Muscle layer of duodenum (tissue), 2 donors: ENCODE measurements at regions not wholly inside any gene's neighbourhood (a gene's known extent, or its start where the extent isn't known, plus 50 kb on each side); places are given as distances from the start of the nearest gene placed in this dataset.

ENCODE experiments used
- H3K27ac ChIP-seq: one replicate; pipeline ENCODE4 v1.7.0; 2013; ENCODE audit warnings: mild to moderate bottlenecking, low read length
- H3K27me3 ChIP-seq: one replicate; pipeline ENCODE4 v1.7.0; 2013; ENCODE audit warnings: low read depth, mild to moderate bottlenecking, control low read depth, low read length
- H3K36me3 ChIP-seq, 2 donors: one replicate each; pipeline ENCODE4 v1.7.0; 2013; ENCODE audit warnings: low read length in 2 of 2, control low read depth in 1 of 2, mild to moderate bottlenecking in 1 of 2; ENCODE audit not compliant: insufficient read depth in 2 of 2, control insufficient read depth in 1 of 2
- H3K4me1 ChIP-seq, 2 donors: one replicate each; pipeline ENCODE4 v1.7.0; 2013; ENCODE audit warnings: low read length in 2 of 2, mild to moderate bottlenecking in 2 of 2, control low read depth in 1 of 2, moderate library complexity in 1 of 2; ENCODE audit not compliant: insufficient read depth in 2 of 2, control insufficient read depth in 1 of 2
- H3K4me3 ChIP-seq, 2 donors: one replicate each; pipeline ENCODE4 v1.7.0; 2013; ENCODE audit warnings: low read length in 2 of 2, low read depth in 1 of 2, mild to moderate bottlenecking in 1 of 2
- H3K9me3 ChIP-seq, 2 donors: one replicate each; pipeline ENCODE4 v1.7.0; 2013; ENCODE audit warnings: low read length in 2 of 2, control low read depth in 1 of 2, mild to moderate bottlenecking in 1 of 2; ENCODE audit not compliant: control insufficient read depth in 1 of 2
- donor health status: healthy.

DNA sequence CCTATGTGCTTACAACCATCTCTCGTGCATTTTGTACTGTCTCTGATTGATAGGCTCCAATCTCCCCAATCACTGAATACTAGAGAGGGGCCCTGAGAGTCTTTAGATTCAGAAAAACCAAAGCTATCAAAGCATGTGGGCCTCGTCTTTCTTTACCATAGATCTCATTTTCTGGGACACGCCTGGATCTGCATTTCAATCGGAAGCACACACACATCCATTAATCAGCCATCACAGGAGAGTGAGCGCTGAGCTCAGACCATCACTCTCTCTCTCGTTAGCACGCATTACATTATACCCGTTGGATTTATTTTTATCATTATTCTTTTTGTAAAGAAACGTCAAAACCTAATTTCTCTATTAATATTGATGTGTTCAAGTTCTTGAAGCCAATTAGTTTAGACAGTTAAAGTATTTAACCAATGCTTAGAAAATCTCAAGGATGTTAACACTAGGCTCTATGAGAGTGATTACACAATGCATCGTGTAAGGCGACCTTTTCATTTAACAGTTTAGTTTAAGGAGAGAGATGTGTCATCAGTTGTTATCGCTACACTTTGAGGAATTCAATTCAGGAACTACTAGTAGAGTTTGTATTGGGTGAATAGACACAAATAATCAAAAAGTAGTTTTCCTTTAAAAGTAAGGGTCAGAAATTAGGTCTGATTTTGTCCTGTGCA, 650.7 kb downstream of the CDH8 start:
- no peak overlapping the region for H3K27ac ChIP-seq
- H3K4me1 ChIP-seq, result no peaks in the 10 kb centered on the region
- H3K36me3 ChIP-seq, result no peaks in the 10 kb centered on the region
- no peaks in the 10 kb centered on the region for H3K27me3 ChIP-seq
- H3K4me3 ChIP-seq, result no peak overlapping the region
- H3K9me3 ChIP-seq, result no peaks in the 10 kb centered on the region

DNA sequence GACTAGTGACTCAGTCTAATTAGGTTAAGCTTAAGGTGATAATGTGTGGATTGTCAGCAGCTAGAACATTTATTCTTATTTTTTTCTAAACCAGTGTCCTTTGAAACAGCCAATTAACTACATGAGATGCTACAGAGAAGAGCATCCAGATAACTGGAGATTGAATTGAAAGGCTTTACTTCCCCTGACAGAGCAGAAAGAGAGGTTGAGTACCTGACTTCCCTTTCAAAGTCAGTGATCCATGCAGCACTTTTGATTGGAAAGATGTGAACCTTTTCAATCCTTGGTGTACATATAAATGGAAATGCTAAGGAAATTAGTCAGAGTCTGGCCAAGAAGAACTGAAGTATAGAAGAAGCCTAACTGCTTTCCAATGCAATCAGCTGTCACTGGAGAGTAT, 653.8 kb downstream of the CDH8 start:
- no peak overlapping the region for H3K4me3 ChIP-seq
- no peaks in the 10 kb centered on the region for H3K36me3 ChIP-seq
- no peak overlapping the region for H3K27ac ChIP-seq
- H3K4me1 ChIP-seq, result no peaks in the 10 kb centered on the region
- no peaks in the 10 kb centered on the region for H3K27me3 ChIP-seq
- no peaks in the 10 kb centered on the region for H3K9me3 ChIP-seq

DNA sequence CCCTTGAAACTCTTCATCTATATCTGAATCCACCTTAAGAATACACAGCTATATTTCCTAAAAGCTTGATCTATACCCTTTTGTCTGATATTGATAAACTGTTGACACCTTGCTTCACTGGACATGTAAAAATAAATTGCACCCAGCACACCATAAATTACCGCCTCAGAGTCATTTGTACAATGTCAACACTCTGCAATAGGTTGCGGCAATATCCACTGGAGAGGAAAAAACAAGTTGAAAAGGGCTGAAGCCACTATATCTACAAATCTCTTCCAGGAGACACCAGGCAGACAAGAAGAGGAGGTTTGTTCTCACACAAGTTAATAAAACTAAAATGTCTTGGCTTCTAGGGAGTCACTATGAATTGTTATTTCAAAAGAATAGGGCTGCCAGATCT, 656.9 kb downstream of the CDH8 start:
- H3K36me3 ChIP-seq, result no peaks in the 10 kb centered on the region
- no peaks in the 10 kb centered on the region for H3K4me1 ChIP-seq
- no peak overlapping the region for H3K4me3 ChIP-seq
- no peaks in the 10 kb centered on the region for H3K9me3 ChIP-seq
- no peak overlapping the region for H3K27ac ChIP-seq
- no peaks in the 10 kb centered on the region for H3K27me3 ChIP-seq

DNA sequence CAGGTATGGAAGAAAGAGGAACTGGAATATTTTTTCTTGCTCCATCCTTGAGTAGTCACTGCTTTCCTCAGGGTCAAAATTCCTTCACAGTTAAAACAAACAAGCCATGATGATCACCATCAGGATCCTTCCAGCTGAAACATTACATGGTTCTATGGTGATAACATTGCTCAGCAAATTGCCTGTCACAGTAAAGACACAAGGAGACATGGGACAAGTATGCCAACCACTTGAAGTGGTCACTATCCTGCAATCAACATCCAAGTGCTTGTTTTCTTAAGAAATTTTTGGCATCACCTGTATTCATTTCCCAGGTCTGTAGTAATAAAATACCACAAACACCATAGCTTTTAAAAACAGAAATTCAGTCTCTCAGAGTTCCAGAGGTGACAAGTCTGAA, 662.2 kb downstream of the CDH8 start:
- Histone ChIP-seq H3K27me3 (no peaks in the 10 kb centered on the region), H3K4me3 (no peak overlapping the region), H3K27ac (no peak overlapping the region), H3K9me3 (no peaks in the 10 kb centered on the region), H3K4me1 (no peaks in the 10 kb centered on the region), H3K36me3 (no peaks in the 10 kb centered on the region)

DNA sequence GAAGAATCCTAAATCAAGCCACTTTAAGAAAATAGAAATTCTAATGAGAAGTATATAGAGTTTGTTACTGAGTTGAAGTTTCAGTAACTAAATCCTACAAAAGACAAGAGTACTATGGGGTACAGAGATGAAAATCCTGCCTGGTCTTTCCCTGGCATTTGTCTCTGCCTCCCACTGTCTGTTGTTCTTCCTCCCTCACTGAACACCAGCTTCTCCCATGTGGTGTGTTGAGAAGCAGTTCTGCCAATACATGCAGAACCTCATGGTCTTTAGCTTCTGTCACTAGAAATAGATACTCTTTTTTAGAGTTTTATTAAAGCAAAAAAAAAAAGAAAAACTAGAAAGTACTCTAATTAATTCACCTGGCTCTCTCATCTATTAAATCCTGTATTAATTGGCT, 664.4 kb downstream of the CDH8 start:
- Histone ChIP-seq H3K27ac (no peak overlapping the region), H3K4me1 (no peaks in the 10 kb centered on the region), H3K9me3 (no peaks in the 10 kb centered on the region), H3K27me3 (no peaks in the 10 kb centered on the region), H3K4me3 (no peak overlapping the region), H3K36me3 (no peaks in the 10 kb centered on the region)

DNA sequence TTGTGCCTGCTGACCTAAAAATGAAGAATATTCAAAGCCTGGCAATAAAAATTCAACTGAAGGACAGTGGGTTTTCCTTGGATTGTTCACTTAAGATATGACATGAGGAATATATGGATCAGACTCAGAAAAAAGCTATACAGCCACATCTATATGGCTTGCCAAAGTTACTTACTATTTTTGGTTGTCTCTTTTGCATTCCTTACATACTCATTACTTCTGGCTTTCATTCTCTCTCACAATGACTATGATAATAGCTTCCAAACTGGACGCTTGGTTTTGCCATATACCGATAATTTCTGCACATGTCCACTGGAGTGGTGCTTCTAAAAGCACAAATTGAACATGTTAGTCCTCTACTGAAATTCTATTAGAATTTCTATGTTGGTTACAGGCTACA, 664.9 kb downstream of the CDH8 start:
- no peak overlapping the region for H3K4me3 ChIP-seq
- no peak overlapping the region for H3K27ac ChIP-seq
- H3K36me3 ChIP-seq, result no peaks in the 10 kb centered on the region
- H3K27me3 ChIP-seq, result no peaks in the 10 kb centered on the region
- H3K4me1 ChIP-seq, result no peaks in the 10 kb centered on the region
- H3K9me3 ChIP-seq, result no peaks in the 10 kb centered on the region

DNA sequence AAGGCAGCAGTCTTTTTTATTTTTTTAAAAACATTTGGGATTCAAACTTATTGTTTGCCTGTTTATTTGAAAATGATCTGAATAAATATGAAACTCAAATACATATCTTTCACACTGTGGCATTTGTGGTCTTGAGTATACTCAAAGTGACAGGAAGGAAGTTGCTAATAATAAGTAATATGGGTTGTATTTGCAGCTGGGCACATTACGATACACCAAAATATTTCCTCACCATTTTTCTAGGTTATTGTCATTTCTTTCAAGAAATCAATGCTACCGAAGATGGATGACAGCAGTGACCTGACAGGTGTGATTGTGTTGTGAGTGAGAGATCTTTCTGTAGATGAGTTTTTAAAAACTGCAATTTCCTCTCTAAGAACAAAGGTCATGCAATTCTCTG, 665.7 kb downstream of the CDH8 start:
- no peak overlapping the region for H3K4me3 ChIP-seq
- H3K9me3 ChIP-seq, result no peaks in the 10 kb centered on the region
- no peaks in the 10 kb centered on the region for H3K27me3 ChIP-seq
- H3K4me1 ChIP-seq, result no peaks in the 10 kb centered on the region
- no peak overlapping the region for H3K27ac ChIP-seq
- no peaks in the 10 kb centered on the region for H3K36me3 ChIP-seq

DNA sequence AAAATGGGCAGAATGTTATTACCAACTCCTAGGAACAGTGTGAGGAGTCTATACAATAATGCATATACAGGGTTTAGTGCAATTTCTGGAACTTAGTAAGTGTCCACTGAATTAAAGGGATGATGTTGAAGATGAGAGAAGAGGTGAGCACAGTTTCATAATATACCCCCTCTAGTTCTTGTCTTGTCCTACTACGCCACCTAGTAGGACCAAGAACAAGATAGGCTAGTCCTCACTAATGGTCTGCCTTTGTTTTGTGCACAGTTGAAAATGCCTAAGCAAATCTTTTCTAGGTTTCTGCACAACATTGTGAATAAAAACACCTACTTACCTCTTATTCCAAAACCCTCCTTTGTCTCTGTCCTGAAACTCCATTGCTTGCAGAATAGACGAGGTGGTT, 670.2 kb downstream of the CDH8 start:
- Histone ChIP-seq H3K36me3 (no peaks in the 10 kb centered on the region), H3K9me3 (no peaks in the 10 kb centered on the region), H3K27ac (no peak overlapping the region), H3K4me1 (no peaks in the 10 kb centered on the region), H3K4me3 (no peak overlapping the region), H3K27me3 (no peaks in the 10 kb centered on the region)

DNA sequence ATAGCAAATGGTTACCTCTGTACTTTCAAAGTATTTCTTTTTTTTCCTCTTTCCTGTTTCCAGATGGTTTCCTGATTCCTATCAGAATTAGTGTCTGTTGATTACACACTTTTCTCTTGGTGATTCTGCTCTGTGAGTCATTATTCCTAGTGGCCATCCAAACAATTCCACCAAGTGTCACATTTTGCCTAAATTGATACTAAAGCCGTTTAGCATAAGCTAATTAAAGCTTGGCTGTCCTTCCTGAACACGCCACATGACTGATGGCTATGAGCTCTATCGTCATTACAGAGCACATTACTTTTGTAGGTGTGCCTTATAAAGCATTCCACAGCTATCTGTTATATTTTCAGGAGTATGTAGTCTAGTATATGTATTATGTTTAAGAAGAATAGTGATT, 671.2 kb downstream of the CDH8 start:
- H3K27me3 ChIP-seq, result no peaks in the 10 kb centered on the region
- no peaks in the 10 kb centered on the region for H3K9me3 ChIP-seq
- no peaks in the 10 kb centered on the region for H3K4me1 ChIP-seq
- no peak overlapping the region for H3K27ac ChIP-seq
- no peak overlapping the region for H3K4me3 ChIP-seq
- H3K36me3 ChIP-seq, result no peaks in the 10 kb centered on the region

DNA sequence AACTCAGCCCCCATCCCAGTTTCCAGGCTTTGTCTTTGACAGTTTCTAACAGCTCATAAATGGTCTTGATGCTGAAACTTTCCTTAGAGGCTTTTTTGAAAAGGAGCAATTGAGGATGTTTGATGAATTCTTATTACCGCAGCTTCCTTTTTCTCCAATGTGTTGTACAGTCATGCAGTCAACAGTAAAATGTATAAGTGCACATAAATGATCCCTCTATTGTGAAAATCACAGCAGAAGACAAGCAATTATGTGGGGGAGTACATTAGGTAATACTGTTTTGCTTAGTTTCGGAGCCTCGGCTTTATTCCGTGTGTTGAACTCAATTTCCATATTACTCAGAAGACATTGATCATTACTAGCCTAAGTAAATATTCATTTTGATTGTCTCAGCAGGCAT, 673.7 kb downstream of the CDH8 start:
- H3K27ac ChIP-seq, result no peak overlapping the region
- no peaks in the 10 kb centered on the region for H3K27me3 ChIP-seq
- no peaks in the 10 kb centered on the region for H3K36me3 ChIP-seq
- no peaks in the 10 kb centered on the region for H3K9me3 ChIP-seq
- H3K4me3 ChIP-seq, result no peak overlapping the region
- no peaks in the 10 kb centered on the region for H3K4me1 ChIP-seq

DNA sequence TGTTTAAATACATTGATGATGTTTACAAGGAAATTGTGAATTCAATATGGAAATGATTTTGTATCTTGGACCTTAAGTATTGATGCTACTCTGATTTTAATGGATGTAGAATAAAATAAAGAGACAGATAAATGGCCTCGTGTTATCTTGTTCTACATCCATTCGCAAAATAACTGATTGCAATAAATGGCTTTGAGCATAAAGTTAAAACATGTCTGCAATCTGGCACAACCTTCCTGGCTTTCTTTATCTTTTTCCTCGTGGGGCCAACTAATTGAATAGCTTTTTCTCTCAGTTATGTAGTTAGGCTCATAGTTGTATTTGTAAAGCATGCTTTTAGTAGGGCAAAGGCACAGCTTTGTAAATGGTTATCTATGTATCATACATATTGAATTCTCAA, 691.4 kb downstream of the CDH8 start:
- no peaks in the 10 kb centered on the region for H3K27me3 ChIP-seq
- no peak overlapping the region for H3K27ac ChIP-seq
- H3K9me3 ChIP-seq, result no peaks in the 10 kb centered on the region
- H3K4me3 ChIP-seq, result no peak overlapping the region
- no peaks in the 10 kb centered on the region for H3K36me3 ChIP-seq
- no peaks in the 10 kb centered on the region for H3K4me1 ChIP-seq

DNA sequence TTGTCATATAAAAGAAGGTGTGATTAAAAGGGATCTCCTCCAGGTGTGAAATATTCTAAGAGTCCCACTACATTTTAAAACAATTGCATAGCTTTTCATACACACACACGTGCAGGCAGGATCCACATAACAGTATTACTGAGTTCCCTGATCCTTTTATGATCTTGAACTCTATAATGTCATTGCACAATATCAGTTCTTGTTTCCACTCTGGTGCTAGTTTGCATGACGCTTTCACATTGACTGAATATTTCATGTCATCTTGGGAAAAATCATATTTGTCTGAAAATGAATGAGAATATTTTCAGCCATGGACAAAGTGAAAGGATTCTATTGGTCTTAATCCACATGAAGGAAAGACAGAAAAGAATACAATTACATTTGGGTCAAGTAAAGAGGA, 703.8 kb downstream of the CDH8 start:
- no peaks in the 10 kb centered on the region for H3K36me3 ChIP-seq
- no peak overlapping the region for H3K27ac ChIP-seq
- no peaks in the 10 kb centered on the region for H3K27me3 ChIP-seq
- H3K9me3 ChIP-seq, result no peaks in the 10 kb centered on the region
- H3K4me1 ChIP-seq, result no peaks in the 10 kb centered on the region
- no peak overlapping the region for H3K4me3 ChIP-seq
